ENCODE measurements at regions not wholly inside any gene's neighbourhood (a gene's known extent, or its start where the extent isn't known, plus 50 kb on each side); places are given as distances from the start of the nearest gene placed in this dataset.

GRCh38 chr1:68322837-68323687 lies 90.7 kb upstream of the WLS start:
- Histone ChIP-seq H3K4me3 (ENCODE audit: low read length) (no peak overlapping the region), H3K79me2 (ENCODE audit: low read length) (no peaks in the 10 kb centered on the region), H3K36me3 (ENCODE audit: low read depth, low read length) (no peaks in the 10 kb centered on the region), H3K27me3 (ENCODE audit: low read length) (no peaks in the 10 kb centered on the region), H3K9me3 (ENCODE audit: low read length) (no peaks in the 10 kb centered on the region), H2AFZ (ENCODE audit: low read length) (no peak overlapping the region), H3K4me1 (ENCODE audit: insufficient read depth, low read length) (no peaks in the 10 kb centered on the region), H4K20me1 (ENCODE audit: low read length) (no peaks in the 10 kb centered on the region), H3F3A (ENCODE audit: low read length, unreplicated experiment) (no peaks in the 10 kb centered on the region), H3K9ac (ENCODE audit: low read length) (no peak overlapping the region), H3K27ac (ENCODE audit: low read length) (no peak overlapping the region), H3K9me2 (replicated peaks; ENCODE audit: low read length) (no peaks in the 10 kb centered on the region), H3K4me2 (ENCODE audit: low read length) (no peak overlapping the region)
- TF ChIP-seq EZH2phosphoT487 (IDR thresholded peaks at IDR 0.05; ENCODE audit: borderline replicate concordance, low read length) (no peak), EZH2 (IDR thresholded peaks at IDR 0.05; ENCODE audit: low read length, unreplicated experiment) (no peak), CTCF (conservative IDR thresholded peaks at IDR 0.05; ENCODE audit: low read depth, low read length) (no peak)
- no TSS peak for BruUV-seq (replicated peaks)
- intact Hi-C loops (cut with micrococcal nuclease), result loop anchor here (5.0 kb wide), 1 partner anchor 91 kb away; the partner anchor contains the start of gene WLS
- DNase-seq, result no peak
- ChIA-PET POLR2A (ENCODE audit: unreplicated experiment) (no interaction called here), CTCF (interaction anchor here (1.1 kb wide), 1 partner anchor 202 kb away, joined by 10 read pairs; no protein-coding TSS in a partner anchor)
- no peak for ATAC-seq

GRCh38 chr1:68322096-68322495 lies 89.8 kb upstream of the WLS start:
- TF ChIP-seq EZH2phosphoT487 (IDR thresholded peaks at IDR 0.05; ENCODE audit: borderline replicate concordance, low read length), result no peak
- no peak for TF ChIP-seq CTCF (conservative IDR thresholded peaks at IDR 0.05; ENCODE audit: low read depth, low read length)
- no peak for TF ChIP-seq EZH2 (IDR thresholded peaks at IDR 0.05; ENCODE audit: low read length, unreplicated experiment)
- H4K20me1 ChIP-seq (ENCODE audit: low read length), result no peaks in the 10 kb centered on the region
- H3K79me2 ChIP-seq (ENCODE audit: low read length), result no peaks in the 10 kb centered on the region
- ChIA-PET POLR2A (ENCODE audit: unreplicated experiment) (no interaction called here), CTCF (interaction anchor here (0.5 to 1.5 kb wide), 4 partner anchors 21 to 201 kb away, joined by 3 to 10 read pairs (median 4); no protein-coding TSS in a partner anchor)
- no peak overlapping the region for H3K9ac ChIP-seq (ENCODE audit: low read length)
- H3K4me3 ChIP-seq (ENCODE audit: low read length), result no peak overlapping the region
- no peaks in the 10 kb centered on the region for H3K27me3 ChIP-seq (ENCODE audit: low read length)
- H3K9me2 ChIP-seq (replicated peaks; ENCODE audit: low read length), result no peaks in the 10 kb centered on the region
- DNase-seq (no peak), ATAC-seq (no peak)
- no peaks in the 10 kb centered on the region for H3K9me3 ChIP-seq (ENCODE audit: low read length)
- no peaks in the 10 kb centered on the region for H3K4me1 ChIP-seq (ENCODE audit: insufficient read depth, low read length)
- intact Hi-C loops (cut with micrococcal nuclease), result loop anchor here (5.0 kb wide), 1 partner anchor 90 kb away; the partner anchor contains the start of gene WLS
- no peaks in the 10 kb centered on the region for H3F3A ChIP-seq (ENCODE audit: low read length, unreplicated experiment)
- no peak overlapping the region for H3K4me2 ChIP-seq (ENCODE audit: low read length)
- BruUV-seq (replicated peaks), result no TSS peak
- no peaks in the 10 kb centered on the region for H3K36me3 ChIP-seq (ENCODE audit: low read depth, low read length)
- no peak overlapping the region for H2AFZ ChIP-seq (ENCODE audit: low read length)
- no peak overlapping the region for H3K27ac ChIP-seq (ENCODE audit: low read length)
